ENCODE measurements at regions not wholly inside any gene's neighbourhood (a gene's known extent, or its start where the extent isn't known, plus 50 kb on each side); places are given as distances from the start of the nearest gene placed in this dataset.
A peak's percentile ranks its signal among the peaks of the same experiment; 100 is the strongest.

- no peak for TF ChIP-seq RNF2 (IDR thresholded peaks at IDR 0.05; ENCODE audit: borderline replicate concordance, low read depth, low read length, missing control alignments, poor library complexity, severe bottlenecking)
- TF ChIP-seq CBX5 (IDR thresholded peaks at IDR 0.05; ENCODE audit: low read depth, low read length): no peak
- TF ChIP-seq EP300 (IDR thresholded peaks at IDR 0.05; ENCODE audit: borderline replicate concordance in 1 of 2, low read depth in 2 of 2, low read length in 2 of 2): no peak
- TF ChIP-seq GABPA (IDR thresholded peaks at IDR 0.05; ENCODE audit: borderline replicate concordance, insufficient read depth, low read length): no peak
- peak in 2 of 3 experiments; percentile 76 to 95; a peak in 3 of 4 replicates for TF ChIP-seq CTCF (IDR thresholded peaks at IDR 0.05; ENCODE audit: control extremely low read depth in 1 of 3, insufficient read depth in 1 of 3, low read depth in 1 of 3, low read length in 3 of 3)
- no peak for TF ChIP-seq SUZ12 (IDR thresholded peaks at IDR 0.05; ENCODE audit: low read length)
- no peak for TF ChIP-seq POLR2AphosphoS5 (IDR thresholded peaks at IDR 0.05; ENCODE audit: low read depth, low read length)
- TF ChIP-seq POLR2A (IDR thresholded peaks at IDR 0.05; ENCODE audit: control extremely low read depth in 1 of 2, low read depth in 2 of 2, low read length in 2 of 2): no peak
- TF ChIP-seq RAD21 (IDR thresholded peaks at IDR 0.05 in 1 of 2, conservative IDR thresholded peaks at IDR 0.05 in 1 of 2; ENCODE audit: low read depth in 2 of 2, low read length in 2 of 2): peak; percentile 97 to 98
- TF ChIP-seq ZNF274 (IDR thresholded peaks at IDR 0.05; ENCODE audit: borderline replicate concordance, extremely low read depth, low read length): no peak
Observed at GRCh38 chr13:53250272-53250875, 221.8 kb downstream of the OLFM4 start.
